GM19035 (cell line): ENCODE measurements at regions not wholly inside any gene's neighbourhood (a gene's known extent, or its start where the extent isn't known, plus 50 kb on each side); places are given as distances from the start of the nearest gene placed in this dataset.

Experiments
- ATAC-seq: cut with Tn5 transposase; IDR thresholded peaks from one replicate; pipeline ENCODE4 v1.9.1; 2021; ENCODE audit not compliant: unreplicated experiment

- no peak for ATAC-seq
These were observed 100.8 kb upstream of the WASF3 start for GRCh38 chr13:26456650-26457049.

DNA sequence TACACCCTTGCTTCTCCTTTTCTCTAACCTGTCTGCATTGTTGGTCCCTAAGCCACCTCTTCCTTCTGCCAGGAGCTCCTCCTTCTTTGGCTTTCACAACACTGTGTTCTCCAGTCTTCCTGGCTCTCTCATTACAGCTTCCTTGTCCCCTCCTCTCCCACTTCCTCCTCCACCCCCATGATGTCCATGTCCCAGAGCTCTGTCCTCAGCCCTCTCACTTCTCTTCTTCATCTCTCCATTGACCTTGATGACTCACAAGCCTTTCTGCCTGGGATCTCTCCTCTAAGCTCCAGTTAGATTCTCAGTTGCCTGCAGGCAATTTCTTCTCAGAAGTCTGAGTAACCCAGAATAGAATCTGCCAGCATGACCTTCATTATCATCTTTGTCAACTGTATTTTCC is 100.3 kb upstream of the WASF3 start:
- no peak for ATAC-seq

GRCh38 chr13:26458196-26458749 is 99.2 kb upstream of the WASF3 start:
- no peak for ATAC-seq

GRCh38 chr13:26459276-26460131 is 98.0 kb upstream of the WASF3 start:
- no peak for ATAC-seq

- ATAC-seq, result no peak
These were observed 96.8 kb upstream of the WASF3 start for GRCh38 chr13:26460648-26461047.

GRCh38 chr13:26463296-26463695 is 94.2 kb upstream of the WASF3 start:
- no peak for ATAC-seq

DNA sequence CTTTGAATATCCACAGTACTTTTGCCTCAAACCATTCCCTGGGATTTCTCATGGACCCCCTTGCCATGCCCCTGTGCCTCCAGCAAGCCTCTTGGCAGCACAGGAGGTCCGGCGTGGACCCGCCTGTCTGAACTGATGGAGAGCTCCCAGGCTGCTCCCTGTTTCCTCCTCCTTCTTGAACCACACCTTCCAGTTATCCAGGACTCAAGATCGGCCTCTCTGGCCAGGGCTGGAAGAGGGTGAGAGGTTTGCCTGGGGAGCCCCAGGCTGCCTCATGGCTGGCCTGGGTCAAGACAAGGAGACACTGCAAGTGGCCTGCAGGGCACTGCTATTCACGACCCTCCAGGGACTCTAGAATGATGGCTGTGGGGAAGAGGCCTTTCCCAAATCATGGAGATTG is 93.6 kb upstream of the WASF3 start:
- no peak for ATAC-seq

- no peak for ATAC-seq
These were observed 92.0 kb upstream of the WASF3 start for GRCh38 chr13:26465514-26465913.

GRCh38 chr13:26465954-26466353 is 91.5 kb upstream of the WASF3 start:
- ATAC-seq, result no peak

GRCh38 chr13:26468265-26468801 is 89.2 kb upstream of the WASF3 start:
- ATAC-seq, result no peak

DNA sequence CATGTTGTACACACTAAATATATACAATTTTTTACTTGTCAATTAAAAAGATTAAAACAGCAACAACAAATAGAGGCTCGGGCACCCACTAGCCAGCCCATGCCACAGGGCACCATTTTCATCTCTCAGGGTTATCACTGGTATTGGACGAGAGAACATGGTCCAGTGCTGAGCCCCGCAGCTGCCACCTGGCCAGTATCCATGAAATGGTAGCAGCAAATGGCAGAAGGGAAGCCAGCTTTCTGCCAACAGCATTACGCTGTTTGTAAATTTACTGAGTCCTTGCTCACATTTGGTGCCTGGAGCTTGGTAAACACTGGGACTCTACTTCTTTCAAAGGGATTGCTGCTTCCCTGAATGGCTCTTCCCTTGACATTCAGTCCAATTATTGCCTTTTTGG is 87.9 kb upstream of the WASF3 start:
- ATAC-seq, result no peak

DNA sequence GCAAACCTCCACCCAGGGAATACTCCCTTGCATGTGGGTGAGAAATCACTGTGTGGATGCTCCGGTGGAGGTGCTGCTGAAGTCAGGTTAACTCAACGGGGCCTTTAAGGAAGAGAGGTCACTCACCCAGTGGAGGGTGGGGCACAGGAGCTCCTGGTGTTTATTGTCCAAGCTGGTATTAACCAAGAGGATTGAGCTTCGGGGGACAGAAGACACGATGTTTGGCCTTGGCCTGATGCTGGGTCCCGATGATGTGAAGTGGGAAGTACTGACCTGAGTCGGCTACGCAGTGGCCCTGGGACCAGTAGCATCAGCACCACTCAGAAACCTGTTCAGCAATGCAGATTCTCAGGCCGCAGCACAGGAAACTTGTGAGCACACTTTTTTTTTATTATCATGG is 85.7 kb upstream of the WASF3 start:
- ATAC-seq, result no peak

DNA sequence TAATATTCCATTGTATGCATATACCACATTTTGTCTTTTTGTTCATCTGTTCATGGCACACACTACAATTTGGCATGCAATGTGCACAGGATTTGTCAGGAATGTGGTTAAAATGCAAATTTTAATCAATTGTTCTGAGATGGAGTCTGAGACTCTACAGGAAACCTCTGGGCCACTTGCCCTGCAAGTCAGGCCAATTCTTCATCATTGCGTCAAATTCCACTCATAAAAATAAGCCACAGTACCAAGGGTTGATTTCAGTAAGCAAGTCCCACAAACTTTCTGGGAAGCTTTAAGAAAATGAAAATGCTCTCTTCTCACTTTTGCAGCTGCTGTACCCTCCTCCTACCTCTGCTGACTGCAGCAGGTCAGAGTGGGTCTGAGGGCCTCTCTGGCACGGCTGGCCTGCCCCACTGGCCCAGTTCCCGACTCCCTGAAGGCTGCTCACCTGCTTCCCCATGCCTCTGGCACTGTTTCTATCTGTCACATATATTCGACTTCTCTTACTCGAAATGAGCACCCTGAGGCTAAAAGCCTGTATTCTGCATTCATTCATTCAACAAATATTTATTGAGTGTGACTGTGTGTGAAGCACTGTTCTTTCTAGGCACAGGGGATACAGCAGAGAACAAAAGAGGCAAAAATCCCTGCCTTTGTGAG is 83.8 kb upstream of the WASF3 start:
- ATAC-seq, result no peak

DNA sequence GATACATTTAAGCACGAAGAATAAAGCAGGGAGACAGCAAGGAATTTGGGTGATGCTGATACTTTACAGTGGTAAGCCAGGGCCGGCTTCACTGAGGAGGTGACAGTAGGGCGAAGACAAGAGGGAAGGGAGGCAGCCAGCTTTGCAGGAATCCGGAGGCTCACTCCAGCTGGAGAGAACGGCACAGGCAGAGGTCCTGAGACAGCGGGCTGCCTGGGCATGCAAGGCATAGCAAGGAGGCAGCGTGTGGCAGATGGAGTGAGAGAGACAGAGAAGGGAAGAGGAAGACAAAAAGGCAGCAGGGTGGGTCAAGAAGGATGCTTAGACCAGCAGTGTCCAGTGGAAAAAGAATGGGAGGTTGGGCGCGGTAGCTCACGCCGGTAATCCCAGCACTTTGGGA is 83.2 kb upstream of the WASF3 start:
- ATAC-seq, result no peak

DNA sequence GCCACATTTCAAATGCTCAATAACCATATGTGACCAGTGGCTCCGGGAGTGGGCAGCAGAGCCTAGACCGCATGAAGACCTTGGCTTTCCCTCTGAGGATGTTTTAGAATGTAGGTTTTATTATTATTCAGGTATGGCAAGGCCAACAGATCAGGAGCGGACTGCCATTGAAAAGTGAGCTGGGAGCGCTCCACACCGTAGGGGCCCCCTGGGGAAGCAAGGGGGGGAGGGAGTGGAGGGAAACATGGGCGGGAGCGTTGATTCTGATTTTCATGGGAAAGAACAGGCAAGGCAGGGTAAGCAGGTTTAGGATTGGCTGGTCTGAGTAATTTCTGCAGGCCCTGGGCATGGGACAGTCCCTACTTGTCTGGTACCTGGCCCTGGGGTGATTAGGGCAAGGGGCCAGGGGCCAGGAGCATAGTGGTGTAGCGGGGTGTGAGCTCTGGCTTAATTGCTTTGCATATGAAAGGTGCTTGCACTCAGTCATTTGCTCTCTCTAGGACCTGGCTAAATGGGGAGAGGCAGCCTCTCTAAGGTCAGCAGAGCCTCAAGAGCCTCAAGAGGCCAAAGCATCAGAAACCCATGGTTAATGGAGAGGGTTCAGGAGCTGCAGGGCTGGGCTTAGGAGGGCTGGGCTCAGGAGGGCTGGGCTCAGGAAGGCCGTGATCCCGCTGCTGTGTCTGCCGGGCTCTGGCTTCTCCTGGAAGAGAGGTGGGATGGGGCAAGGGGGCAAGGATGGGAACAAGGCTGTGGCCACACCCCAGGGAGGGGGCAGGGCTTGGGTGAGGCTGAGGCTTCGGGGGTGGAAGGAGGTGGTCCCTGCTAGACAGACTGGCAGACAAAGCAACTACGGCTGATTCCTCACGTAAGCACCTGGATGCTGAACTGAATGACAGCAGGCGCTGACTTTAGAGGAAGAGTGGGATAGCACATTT is 82.0 kb upstream of the WASF3 start:
- ATAC-seq, result no peak

- no peak for ATAC-seq
These were observed 81.2 kb upstream of the WASF3 start for GRCh38 chr13:26476111-26476781.

GRCh38 chr13:26476782-26477142 is 80.7 kb upstream of the WASF3 start:
- ATAC-seq, result no peak

DNA sequence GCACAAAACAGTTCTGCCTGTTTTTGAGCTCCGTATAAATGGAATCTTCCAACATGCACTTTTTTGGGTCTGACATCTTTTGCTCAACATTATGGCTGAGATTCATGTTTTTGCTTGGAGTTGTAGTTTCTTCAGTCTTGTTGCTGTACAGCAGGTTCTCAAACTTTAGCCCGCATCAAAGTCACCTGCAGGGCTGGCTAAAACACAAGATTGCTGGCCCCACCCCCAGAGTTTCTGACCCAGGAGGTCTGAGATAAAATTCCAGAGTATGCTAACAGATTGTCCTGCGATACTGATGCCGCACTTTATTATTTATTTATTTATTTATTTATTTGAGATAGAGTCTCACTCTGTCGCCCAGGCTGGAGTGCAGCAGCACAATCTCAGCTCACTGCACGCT is 79.8 kb upstream of the WASF3 start:
- ATAC-seq, result no peak

DNA sequence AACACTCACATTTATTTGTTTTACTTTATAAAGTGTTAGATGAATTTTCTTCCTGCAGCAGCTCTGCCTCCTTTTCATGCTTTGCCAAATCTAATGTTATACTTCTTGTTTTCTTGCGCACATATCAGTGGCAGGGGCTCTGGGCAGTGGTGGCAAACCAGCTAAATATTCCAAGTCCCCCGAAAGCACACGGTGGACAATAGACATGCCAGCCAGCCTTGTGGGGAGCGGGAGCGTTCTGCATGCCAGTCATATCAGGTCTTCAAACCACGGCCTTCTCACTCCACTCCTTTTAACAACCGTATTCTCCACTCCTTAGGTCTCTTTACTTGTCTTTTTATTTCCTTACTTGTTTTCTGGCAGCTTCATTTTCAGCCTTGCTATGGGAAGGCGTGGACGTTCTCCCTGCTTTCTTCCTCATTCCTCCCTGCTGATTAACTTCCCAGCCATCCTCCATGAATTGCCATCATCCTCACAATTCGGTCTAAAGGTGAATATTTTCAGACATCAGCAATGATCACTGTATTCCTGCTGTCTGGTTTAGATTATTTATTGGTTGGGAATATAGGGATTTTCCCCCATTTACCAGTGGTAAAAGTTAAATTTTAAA is 77.1 kb upstream of the WASF3 start:
- ATAC-seq, result no peak
